ENCODE measurements at regions not wholly inside any gene's neighbourhood (a gene's known extent, or its start where the extent isn't known, plus 50 kb on each side); places are given as distances from the start of the nearest gene placed in this dataset.

GRCh38 chr6:24991810-24992467, 56.2 kb upstream of the RIPOR2 start (continued):
- TF ChIP-seq PRDM15 (CRISPR knock-in tag; IDR thresholded peaks at IDR 0.05) = no peak
- TF ChIP-seq, protein P1, sequence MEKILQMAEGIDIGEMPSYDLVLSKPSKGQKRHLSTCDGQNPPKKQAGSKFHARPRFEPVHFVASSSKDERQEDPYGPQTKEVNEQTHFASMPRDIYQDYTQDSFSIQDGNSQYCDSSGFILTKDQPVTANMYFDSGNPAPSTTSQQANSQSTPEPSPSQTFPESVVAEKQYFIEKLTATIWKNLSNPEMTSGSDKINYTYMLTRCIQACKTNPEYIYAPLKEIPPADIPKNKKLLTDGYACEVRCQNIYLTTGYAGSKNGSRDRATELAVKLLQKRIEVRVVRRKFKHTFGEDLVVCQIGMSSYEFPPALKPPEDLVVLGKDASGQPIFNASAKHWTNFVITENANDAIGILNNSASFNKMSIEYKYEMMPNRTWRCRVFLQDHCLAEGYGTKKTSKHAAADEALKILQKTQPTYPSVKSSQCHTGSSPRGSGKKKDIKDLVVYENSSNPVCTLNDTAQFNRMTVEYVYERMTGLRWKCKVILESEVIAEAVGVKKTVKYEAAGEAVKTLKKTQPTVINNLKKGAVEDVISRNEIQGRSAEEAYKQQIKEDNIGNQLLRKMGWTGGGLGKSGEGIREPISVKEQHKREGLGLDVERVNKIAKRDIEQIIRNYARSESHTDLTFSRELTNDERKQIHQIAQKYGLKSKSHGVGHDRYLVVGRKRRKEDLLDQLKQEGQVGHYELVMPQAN (conservative IDR thresholded peaks at IDR 0.05) = 0 out of 2 replicates have a peak, but pooled peaks have one; percentile 39
- no peak for TF ChIP-seq CHD4 (IDR thresholded peaks at IDR 0.05)
- peak; percentile 89 for TF ChIP-seq MEF2B (IDR thresholded peaks at IDR 0.05; ENCODE audit: partially characterized antibody, poor library complexity, severe bottlenecking)
- TF ChIP-seq MAX (IDR thresholded peaks at IDR 0.05; ENCODE audit: low read depth, low read length) = peak; percentile 56; the same call in 1 of the 2 replicates
- TF ChIP-seq SP1 (IDR thresholded peaks at IDR 0.05; ENCODE audit: low read depth, low read length) = no peak
- TF ChIP-seq, protein P2, sequence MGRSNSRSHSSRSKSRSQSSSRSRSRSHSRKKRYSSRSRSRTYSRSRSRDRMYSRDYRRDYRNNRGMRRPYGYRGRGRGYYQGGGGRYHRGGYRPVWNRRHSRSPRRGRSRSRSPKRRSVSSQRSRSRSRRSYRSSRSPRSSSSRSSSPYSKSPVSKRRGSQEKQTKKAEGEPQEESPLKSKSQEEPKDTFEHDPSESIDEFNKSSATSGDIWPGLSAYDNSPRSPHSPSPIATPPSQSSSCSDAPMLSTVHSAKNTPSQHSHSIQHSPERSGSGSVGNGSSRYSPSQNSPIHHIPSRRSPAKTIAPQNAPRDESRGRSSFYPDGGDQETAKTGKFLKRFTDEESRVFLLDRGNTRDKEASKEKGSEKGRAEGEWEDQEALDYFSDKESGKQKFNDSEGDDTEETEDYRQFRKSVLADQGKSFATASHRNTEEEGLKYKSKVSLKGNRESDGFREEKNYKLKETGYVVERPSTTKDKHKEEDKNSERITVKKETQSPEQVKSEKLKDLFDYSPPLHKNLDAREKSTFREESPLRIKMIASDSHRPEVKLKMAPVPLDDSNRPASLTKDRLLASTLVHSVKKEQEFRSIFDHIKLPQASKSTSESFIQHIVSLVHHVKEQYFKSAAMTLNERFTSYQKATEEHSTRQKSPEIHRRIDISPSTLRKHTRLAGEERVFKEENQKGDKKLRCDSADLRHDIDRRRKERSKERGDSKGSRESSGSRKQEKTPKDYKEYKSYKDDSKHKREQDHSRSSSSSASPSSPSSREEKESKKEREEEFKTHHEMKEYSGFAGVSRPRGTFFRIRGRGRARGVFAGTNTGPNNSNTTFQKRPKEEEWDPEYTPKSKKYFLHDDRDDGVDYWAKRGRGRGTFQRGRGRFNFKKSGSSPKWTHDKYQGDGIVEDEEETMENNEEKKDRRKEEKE (IDR thresholded peaks at IDR 0.05) = no peak
- TF ChIP-seq CHD2 (IDR thresholded peaks at IDR 0.05; ENCODE audit: borderline replicate concordance, low read depth, low read length) = no peak
- TF ChIP-seq MTA3 (IDR thresholded peaks at IDR 0.05; ENCODE audit: borderline replicate concordance, low read length) = no peak
- no peak for TF ChIP-seq SMAD1 (IDR thresholded peaks at IDR 0.05; ENCODE audit: low read depth, partially characterized antibody)
- TF ChIP-seq TBL1XR1 (IDR thresholded peaks at IDR 0.05; ENCODE audit: low read depth, low read length) = no peak
- no peak for TF ChIP-seq KLF5 (IDR thresholded peaks at IDR 0.05; ENCODE audit: partially characterized antibody)
- no peak for TF ChIP-seq NRF1 (conservative IDR thresholded peaks at IDR 0.05; ENCODE audit: low read depth, low read length)
- TF ChIP-seq, protein P3, sequence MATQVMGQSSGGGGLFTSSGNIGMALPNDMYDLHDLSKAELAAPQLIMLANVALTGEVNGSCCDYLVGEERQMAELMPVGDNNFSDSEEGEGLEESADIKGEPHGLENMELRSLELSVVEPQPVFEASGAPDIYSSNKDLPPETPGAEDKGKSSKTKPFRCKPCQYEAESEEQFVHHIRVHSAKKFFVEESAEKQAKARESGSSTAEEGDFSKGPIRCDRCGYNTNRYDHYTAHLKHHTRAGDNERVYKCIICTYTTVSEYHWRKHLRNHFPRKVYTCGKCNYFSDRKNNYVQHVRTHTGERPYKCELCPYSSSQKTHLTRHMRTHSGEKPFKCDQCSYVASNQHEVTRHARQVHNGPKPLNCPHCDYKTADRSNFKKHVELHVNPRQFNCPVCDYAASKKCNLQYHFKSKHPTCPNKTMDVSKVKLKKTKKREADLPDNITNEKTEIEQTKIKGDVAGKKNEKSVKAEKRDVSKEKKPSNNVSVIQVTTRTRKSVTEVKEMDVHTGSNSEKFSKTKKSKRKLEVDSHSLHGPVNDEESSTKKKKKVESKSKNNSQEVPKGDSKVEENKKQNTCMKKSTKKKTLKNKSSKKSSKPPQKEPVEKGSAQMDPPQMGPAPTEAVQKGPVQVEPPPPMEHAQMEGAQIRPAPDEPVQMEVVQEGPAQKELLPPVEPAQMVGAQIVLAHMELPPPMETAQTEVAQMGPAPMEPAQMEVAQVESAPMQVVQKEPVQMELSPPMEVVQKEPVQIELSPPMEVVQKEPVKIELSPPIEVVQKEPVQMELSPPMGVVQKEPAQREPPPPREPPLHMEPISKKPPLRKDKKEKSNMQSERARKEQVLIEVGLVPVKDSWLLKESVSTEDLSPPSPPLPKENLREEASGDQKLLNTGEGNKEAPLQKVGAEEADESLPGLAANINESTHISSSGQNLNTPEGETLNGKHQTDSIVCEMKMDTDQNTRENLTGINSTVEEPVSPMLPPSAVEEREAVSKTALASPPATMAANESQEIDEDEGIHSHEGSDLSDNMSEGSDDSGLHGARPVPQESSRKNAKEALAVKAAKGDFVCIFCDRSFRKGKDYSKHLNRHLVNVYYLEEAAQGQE (IDR thresholded peaks at IDR 0.05; ENCODE audit: low read depth, low read length) = no peak
- no peak for TF ChIP-seq YBX1 (IDR thresholded peaks at IDR 0.05)

All from GM12878 (cell line).